Astrocyte (in vitro differentiated cells and primary cell): ENCODE measurements at regions not wholly inside any gene's neighbourhood (a gene's known extent, or its start where the extent isn't known, plus 50 kb on each side); places are given as distances from the start of the nearest gene placed in this dataset.

Experiments used
- DNase-seq: peaks from one replicate; pipeline ENCODE4 v3.0.0-alpha.2; 2010; ENCODE audit warnings: low read depth
- FAIRE-seq: peaks from 2 replicates; lab custom pipeline; 2011; peaks lifted over from hg19 to GRCh38; lab: Jason Lieb, UNC
- H2AFZ ChIP-seq: 2 replicates; pipeline ENCODE4 v1.6.0; 2012; ENCODE audit warnings: low read depth, low read length, inconsistent platforms
- H3K27ac ChIP-seq: 2 replicates; pipeline ENCODE4 v1.5.1; 2011; ENCODE audit warnings: low read depth, low read length, inconsistent platforms
- H3K27me3 ChIP-seq: 2 replicates; pipeline ENCODE4 v1.6.0; 2011; ENCODE audit warnings: low read length, inconsistent platforms; ENCODE audit not compliant: insufficient read depth
- H3K36me3 ChIP-seq: 2 replicates; pipeline ENCODE4 v1.5.1; 2011; ENCODE audit warnings: low read length, inconsistent platforms; ENCODE audit not compliant: insufficient read depth
- H3K4me1 ChIP-seq: 2 replicates; pipeline ENCODE4 v1.5.1; 2011; ENCODE audit warnings: low read length, inconsistent platforms; ENCODE audit not compliant: insufficient read depth
- H3K4me2 ChIP-seq: 2 replicates; pipeline ENCODE4 v1.6.0; 2012; ENCODE audit warnings: low read length, inconsistent platforms
- H3K4me3 ChIP-seq: 2 replicates; pipeline ENCODE4 v1.5.1; 2011; ENCODE audit warnings: low read depth, mild to moderate bottlenecking, low read length, inconsistent platforms; ENCODE audit not compliant: insufficient read depth
- H3K79me2 ChIP-seq: 2 replicates; pipeline ENCODE4 v1.6.0; 2012; ENCODE audit warnings: mild to moderate bottlenecking, low read length, inconsistent platforms; ENCODE audit not compliant: insufficient read depth
- H3K9ac ChIP-seq: 2 replicates; pipeline ENCODE4 v1.6.0; 2012; ENCODE audit warnings: mild to moderate bottlenecking, low read length, inconsistent platforms
- H3K9me3 ChIP-seq: 2 replicates; pipeline ENCODE4 v1.5.1; 2012; ENCODE audit warnings: low read depth, mild to moderate bottlenecking, low read length, inconsistent platforms; ENCODE audit not compliant: insufficient read depth
- H4K20me1 ChIP-seq: 2 replicates; pipeline ENCODE4 v1.6.0; 2012; ENCODE audit warnings: low read length, inconsistent platforms; ENCODE audit not compliant: insufficient read depth
- H3K27ac Mint-ChIP-seq: one replicate; pipeline ENCODE4 v1.8.0; 2021; ENCODE audit warnings: mild to moderate bottlenecking, mixed read lengths; ENCODE audit not compliant: unreplicated experiment
- H3K27me3 Mint-ChIP-seq: one replicate; pipeline ENCODE4 v1.8.0; 2021; ENCODE audit warnings: low read depth, mixed read lengths; ENCODE audit not compliant: unreplicated experiment
- H3K36me3 Mint-ChIP-seq: one replicate; pipeline ENCODE4 v1.8.0; 2021; ENCODE audit warnings: low read depth, mixed read lengths; ENCODE audit not compliant: unreplicated experiment
- H3K4me1 Mint-ChIP-seq: one replicate; pipeline ENCODE4 v1.8.0; 2021; ENCODE audit warnings: low read depth, mixed read lengths; ENCODE audit not compliant: unreplicated experiment
- H3K4me3 Mint-ChIP-seq: one replicate; pipeline ENCODE4 v1.8.0; 2021; ENCODE audit warnings: mild to moderate bottlenecking, moderate library complexity, mixed read lengths; ENCODE audit not compliant: unreplicated experiment
- H3K9me3 Mint-ChIP-seq: one replicate; pipeline ENCODE4 v1.8.0; 2021; ENCODE audit warnings: mild to moderate bottlenecking, mixed read lengths; ENCODE audit not compliant: unreplicated experiment
- CTCF ChIP-seq: IDR thresholded peaks from 2 replicates; pipeline ENCODE4 v1.5.1; 2011; ENCODE audit warnings: low read depth, mild to moderate bottlenecking, inconsistent platforms, low read length, moderate library complexity; ENCODE audit not compliant: insufficient read depth
- EZH2 ChIP-seq: IDR thresholded peaks from 2 replicates; pipeline ENCODE4 v1.6.1; 2012; ENCODE audit warnings: mild to moderate bottlenecking, low read length, inconsistent platforms; ENCODE audit not compliant: insufficient read depth

- peak overlapping the region; percentile 61 for H3K4me3 Mint-ChIP-seq
Observed at GRCh38 chr7:131075406-131075805, 252.3 kb upstream of the MKLN1 start.

GRCh38 chr7:131076032-131076431, 251.6 kb upstream of the MKLN1 start:
- Histone ChIP-seq H3K27me3 (no peaks in the 10 kb centered on the region), H3K36me3 (no peaks in the 10 kb centered on the region), H3K9me3 (no peaks in the 10 kb centered on the region), H2AFZ (no peak overlapping the region), H3K79me2 (no peaks in the 10 kb centered on the region), H3K4me3 (peak overlapping the region; percentile 20), H4K20me1 (peaks cover 4% of the 10 kb centered on the region), H3K9ac (peak overlapping the region; percentile 57), H3K27ac (peak overlapping the region; percentile 72), H3K4me1 (peaks cover 26% of the 10 kb centered on the region), H3K4me2 (peak overlapping the region; percentile 69)
- peak overlapping the region; percentile 31 for H3K4me3 Mint-ChIP-seq
- DNase-seq (peak; percentile 86), FAIRE-seq (peak; percentile 69)
- no peaks in the 10 kb centered on the region for H3K27me3 Mint-ChIP-seq
- no peaks in the 10 kb centered on the region for H3K9me3 Mint-ChIP-seq
- H3K27ac Mint-ChIP-seq = peak overlapping the region; percentile 83
- TF ChIP-seq CTCF = no peak
- TF ChIP-seq EZH2 = no peak
- peaks cover 5% of the 10 kb centered on the region for H3K36me3 Mint-ChIP-seq
- peaks cover 34% of the 10 kb centered on the region for H3K4me1 Mint-ChIP-seq

More at GRCh38 chr7:131075406-131075805, 252.3 kb upstream of the MKLN1 start:
- Histone ChIP-seq H3K36me3 (no peaks in the 10 kb centered on the region), H2AFZ (no peak overlapping the region), H3K79me2 (no peaks in the 10 kb centered on the region), H3K4me3 (peak overlapping the region; percentile 20), H3K27me3 (no peaks in the 10 kb centered on the region), H3K9ac (no peak overlapping the region), H3K4me2 (peak overlapping the region; percentile 69), H3K4me1 (peaks cover 26% of the 10 kb centered on the region), H3K27ac (peak overlapping the region; percentile 72), H3K9me3 (no peaks in the 10 kb centered on the region), H4K20me1 (peaks cover 4% of the 10 kb centered on the region)
- DNase-seq = no peak
- Mint-ChIP-seq H3K4me1 (peaks cover 34% of the 10 kb centered on the region), H3K27ac (peak overlapping the region; percentile 83), H3K27me3 (no peaks in the 10 kb centered on the region), H3K9me3 (no peaks in the 10 kb centered on the region), H3K36me3 (peaks cover 5% of the 10 kb centered on the region)
- FAIRE-seq = no peak
- TF ChIP-seq EZH2 (no peak), CTCF (no peak)

- Histone ChIP-seq H3K4me1 (peaks cover 26% of the 10 kb centered on the region), H2AFZ (no peak overlapping the region), H3K9ac (peak overlapping the region; percentile 57), H3K4me3 (no peak overlapping the region), H3K79me2 (no peaks in the 10 kb centered on the region), H3K27ac (peak overlapping the region; percentile 72), H3K36me3 (no peaks in the 10 kb centered on the region), H3K4me2 (peak overlapping the region; percentile 69), H3K27me3 (no peaks in the 10 kb centered on the region), H4K20me1 (peaks cover 4% of the 10 kb centered on the region), H3K9me3 (no peaks in the 10 kb centered on the region)
- Mint-ChIP-seq H3K9me3 (no peaks in the 10 kb centered on the region), H3K36me3 (peaks cover 5% of the 10 kb centered on the region), H3K27me3 (no peaks in the 10 kb centered on the region), H3K4me3 (peak overlapping the region; percentile 10), H3K4me1 (peaks cover 32% of the 10 kb centered on the region), H3K27ac (peak overlapping the region; percentile 8)
- peak; percentile 59 for DNase-seq
- TF ChIP-seq EZH2 = no peak
- no peak for TF ChIP-seq CTCF
- no peak for FAIRE-seq
Observed at GRCh38 chr7:131076711-131077181, 250.9 kb upstream of the MKLN1 start.
